WI38 (cell line): ENCODE measurements at regions not wholly inside any gene's neighbourhood (a gene's known extent, or its start where the extent isn't known, plus 50 kb on each side); places are given as distances from the start of the nearest gene placed in this dataset.
"Not testable (repeated sequence)": the region's sequence is repeated elsewhere in the genome, so short reads cannot be mapped to it uniquely, and the experiment has no call there.

Experiments
- H3K4me3 ChIP-seq: 2 replicates; pipeline ENCODE4 v1.5.1; 2011; ENCODE audit warnings: low read depth, mild to moderate bottlenecking, control low read depth, low read length
- TF ChIP-seq, protein P1 (sequence below): IDR thresholded peaks from 2 replicates; pipeline ENCODE4 v1.5.1; 2012; ENCODE audit warnings: low read depth, mild to moderate bottlenecking, control low read depth, low read length

DNA sequence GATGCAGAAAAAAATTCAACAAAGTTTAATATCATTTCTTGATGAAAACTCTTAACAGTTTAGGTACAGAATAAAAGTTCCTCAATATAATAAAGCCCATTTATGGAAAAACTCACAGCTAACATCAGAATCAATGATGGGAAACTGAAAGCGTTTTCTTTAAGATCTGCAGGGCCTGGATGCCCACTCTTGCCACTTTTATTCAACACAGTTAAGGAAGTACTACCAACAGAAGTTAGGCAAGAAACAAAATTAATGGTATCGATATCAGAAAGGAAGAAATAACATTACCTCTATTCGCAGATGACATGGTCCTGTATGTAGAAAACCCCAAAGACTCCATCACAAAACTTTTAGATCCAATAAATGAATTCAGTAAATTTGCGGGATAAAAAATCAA, 542.4 kb upstream of the RGMB start:
- TF ChIP-seq, protein P1, sequence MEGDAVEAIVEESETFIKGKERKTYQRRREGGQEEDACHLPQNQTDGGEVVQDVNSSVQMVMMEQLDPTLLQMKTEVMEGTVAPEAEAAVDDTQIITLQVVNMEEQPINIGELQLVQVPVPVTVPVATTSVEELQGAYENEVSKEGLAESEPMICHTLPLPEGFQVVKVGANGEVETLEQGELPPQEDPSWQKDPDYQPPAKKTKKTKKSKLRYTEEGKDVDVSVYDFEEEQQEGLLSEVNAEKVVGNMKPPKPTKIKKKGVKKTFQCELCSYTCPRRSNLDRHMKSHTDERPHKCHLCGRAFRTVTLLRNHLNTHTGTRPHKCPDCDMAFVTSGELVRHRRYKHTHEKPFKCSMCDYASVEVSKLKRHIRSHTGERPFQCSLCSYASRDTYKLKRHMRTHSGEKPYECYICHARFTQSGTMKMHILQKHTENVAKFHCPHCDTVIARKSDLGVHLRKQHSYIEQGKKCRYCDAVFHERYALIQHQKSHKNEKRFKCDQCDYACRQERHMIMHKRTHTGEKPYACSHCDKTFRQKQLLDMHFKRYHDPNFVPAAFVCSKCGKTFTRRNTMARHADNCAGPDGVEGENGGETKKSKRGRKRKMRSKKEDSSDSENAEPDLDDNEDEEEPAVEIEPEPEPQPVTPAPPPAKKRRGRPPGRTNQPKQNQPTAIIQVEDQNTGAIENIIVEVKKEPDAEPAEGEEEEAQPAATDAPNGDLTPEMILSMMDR = no peak
- no peak overlapping the region for H3K4me3 ChIP-seq

DNA sequence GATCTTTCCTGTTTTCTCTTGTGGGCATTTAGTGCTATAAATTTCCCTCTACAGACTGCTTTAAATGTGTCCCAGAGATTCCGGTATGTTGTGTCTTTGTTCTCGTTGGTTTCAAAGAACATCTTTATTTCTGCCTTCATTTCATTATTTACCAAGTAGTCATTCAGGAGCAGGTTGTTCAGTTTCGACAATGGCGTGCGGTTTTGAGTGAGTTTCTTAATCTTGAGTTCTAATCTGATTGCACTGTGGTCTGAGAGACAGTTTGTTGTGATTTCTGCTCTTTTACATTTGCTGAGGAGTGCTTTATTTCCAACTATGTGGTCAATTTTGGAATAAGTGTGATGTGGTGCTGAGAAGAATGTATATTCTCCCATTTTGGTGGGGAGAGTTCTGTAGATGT, 535.7 kb upstream of the RGMB start:
- H3K4me3 ChIP-seq = not testable (repeated sequence)

DNA sequence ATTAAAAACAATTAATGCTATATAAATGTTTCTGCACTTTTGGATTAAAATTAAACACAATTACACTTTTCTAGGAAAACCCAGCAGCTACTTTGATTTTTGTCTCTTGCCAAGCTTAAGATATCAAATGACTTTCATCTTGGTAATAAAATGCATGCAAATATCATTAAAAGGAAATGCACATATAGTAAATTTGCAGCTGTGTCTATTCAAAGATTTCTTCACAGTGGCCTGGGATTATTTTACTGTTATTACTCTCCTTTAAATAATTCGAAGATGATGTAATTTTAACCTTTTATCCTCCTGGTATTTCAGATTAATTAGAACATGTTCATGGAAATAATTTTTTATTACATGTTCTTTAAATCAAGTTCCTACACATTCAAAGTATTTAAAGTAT, 529.5 kb upstream of the RGMB start:
- H3K4me3 ChIP-seq = no peak overlapping the region
- TF ChIP-seq, protein P1 = no peak

DNA sequence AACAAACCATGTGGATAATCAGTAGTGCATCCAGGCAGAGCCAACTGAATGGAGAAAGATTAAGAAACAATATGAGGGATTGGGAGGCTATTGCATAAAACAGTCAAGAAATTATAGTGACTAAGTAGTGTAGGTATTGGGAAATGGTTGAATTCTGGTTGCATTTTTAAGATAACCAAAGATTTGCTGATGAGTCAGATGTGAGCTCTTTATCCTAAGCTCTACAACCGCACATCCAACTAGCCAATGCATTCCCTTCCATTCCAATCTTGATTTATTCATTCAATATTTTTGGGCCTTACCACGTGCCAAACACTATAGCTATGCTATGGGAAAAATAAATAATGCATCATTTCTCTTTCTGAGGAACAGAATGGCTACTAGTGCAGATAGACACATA, 524.5 kb upstream of the RGMB start:
- no peak overlapping the region for H3K4me3 ChIP-seq
- TF ChIP-seq, protein P1 = no peak

DNA sequence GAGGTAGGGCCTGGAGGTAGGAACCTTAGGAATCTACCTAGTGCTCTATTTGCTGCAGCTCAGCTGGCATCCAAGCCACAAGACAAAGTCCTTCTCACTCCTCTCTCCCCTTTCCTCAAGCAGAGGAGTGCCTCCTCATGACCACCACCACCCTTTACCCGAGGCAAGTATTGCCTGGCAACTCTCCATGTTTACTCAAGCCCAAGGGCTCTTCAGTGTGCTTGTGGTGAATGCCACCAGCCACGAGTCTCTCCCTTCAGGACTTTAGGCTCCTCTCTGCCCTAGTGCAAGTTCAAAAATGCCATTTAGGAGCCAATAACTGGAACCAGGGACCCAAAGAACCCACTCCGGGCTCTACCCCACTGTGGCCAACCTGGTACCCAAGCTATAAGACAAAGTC, 514.5 kb upstream of the RGMB start:
- TF ChIP-seq, protein P1 = no peak
- no peak overlapping the region for H3K4me3 ChIP-seq

DNA sequence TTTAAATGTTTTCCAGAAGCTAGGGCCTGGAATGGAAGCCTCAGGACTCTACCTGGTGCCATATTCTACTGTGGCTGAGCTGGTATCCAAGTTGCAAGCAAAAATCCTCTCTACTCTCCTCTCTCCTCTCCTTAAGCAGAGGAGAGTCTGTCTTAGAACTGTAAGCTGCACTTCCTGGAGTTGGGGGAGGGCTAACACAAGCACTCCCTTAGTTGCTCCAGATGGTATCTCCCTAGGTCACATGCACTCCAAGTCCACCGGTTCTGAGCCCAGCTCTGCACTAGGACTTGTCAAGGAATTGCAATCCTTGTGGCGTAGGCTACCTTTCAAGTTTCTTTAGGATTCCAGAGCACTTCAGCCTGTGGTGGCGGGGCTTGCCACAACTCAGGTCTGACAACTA, 513.9 kb upstream of the RGMB start:
- TF ChIP-seq, protein P1 = no peak
- H3K4me3 ChIP-seq = no peak overlapping the region

DNA sequence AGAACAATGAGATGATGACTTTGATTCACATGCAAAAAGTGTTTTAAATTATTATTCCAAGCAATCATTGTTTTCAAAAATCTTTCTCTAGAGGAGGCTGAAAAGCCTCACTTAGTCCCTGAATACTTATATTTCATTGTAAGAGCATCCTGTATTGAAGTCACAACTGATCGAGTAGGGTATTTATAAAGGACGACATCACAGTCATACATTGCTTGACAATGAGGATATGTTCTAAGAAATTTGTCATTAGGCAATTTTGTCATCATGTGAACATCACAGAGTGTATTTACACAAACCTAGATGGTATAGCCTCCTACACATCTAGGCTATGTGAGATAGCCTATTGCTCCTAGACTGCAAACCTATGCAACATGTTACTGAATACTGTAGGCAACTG, 510.4 kb upstream of the RGMB start:
- H3K4me3 ChIP-seq = no peak overlapping the region
- TF ChIP-seq, protein P1 = no peak

DNA sequence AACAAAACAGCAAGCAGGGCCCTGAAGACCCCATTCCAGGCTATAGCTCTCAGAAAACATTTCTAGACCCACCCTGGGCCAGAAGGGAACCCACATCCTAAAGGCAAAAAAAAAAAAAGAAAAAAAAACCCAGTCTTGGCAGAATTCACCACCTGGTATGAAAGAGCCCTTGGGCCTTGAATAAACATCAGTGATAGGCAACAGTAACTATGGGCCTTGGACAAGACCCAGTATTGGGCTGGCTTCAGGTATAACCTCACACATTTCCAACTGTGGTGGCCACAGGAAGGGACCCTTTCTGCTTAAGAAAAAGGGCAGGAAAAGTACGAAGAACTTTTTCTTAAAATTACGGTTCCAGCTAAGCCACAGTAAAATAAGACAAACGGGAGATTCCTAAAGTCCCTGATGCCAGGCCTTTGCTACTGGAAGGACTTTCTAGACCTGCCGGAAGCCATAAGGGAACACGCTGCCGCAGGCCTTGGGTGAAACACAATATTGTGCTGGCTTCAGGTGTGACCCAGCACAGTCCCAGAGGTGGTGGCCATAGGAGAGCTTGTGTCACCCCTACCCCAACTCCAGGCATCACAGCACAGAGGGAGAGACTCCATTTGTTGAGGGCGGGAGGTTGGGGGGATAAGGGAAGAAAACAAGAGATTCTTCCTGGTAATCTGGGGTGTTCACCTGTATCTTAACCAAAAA, 505.2 kb upstream of the RGMB start:
- no peak overlapping the region for H3K4me3 ChIP-seq
- TF ChIP-seq, protein P1 = no peak
